GM18868 (cell line): ENCODE measurements at regions not wholly inside any gene's neighbourhood (a gene's known extent, or its start where the extent isn't known, plus 50 kb on each side); places are given as distances from the start of the nearest gene placed in this dataset.
"Not testable (repeated sequence)": the region's sequence is repeated elsewhere in the genome, so short reads cannot be mapped to it uniquely, and the experiment has no call there.

ENCODE experiments used
- ATAC-seq: cut with Tn5 transposase; IDR thresholded peaks from one replicate; pipeline ENCODE4 v1.9.1; 2021; ENCODE audit warnings: mild to moderate bottlenecking, moderate library complexity; ENCODE audit not compliant: unreplicated experiment

DNA sequence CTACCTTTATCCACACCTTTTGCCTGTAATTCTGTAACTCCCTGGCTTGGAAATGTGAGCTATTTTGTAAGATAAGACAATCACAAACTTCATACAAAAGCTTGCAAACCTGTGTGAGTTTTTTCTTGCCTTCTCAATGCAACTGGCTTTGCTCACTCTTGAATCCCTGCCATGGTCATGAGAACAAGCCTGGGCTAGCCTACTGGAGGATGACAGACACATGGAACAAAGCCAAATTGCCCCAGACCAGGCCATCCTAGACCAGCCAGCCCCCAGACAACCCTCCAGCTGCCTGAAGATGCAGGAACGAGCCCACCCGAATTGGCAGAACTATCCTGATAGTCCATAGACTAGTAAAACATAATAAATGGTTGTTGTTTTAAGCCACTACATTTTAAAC lies 466.6 kb upstream of the ERCC4 start:
- ATAC-seq: no peak

GRCh38 chr16:13453938-13454553 lies 465.9 kb upstream of the ERCC4 start:
- ATAC-seq: no peak

DNA sequence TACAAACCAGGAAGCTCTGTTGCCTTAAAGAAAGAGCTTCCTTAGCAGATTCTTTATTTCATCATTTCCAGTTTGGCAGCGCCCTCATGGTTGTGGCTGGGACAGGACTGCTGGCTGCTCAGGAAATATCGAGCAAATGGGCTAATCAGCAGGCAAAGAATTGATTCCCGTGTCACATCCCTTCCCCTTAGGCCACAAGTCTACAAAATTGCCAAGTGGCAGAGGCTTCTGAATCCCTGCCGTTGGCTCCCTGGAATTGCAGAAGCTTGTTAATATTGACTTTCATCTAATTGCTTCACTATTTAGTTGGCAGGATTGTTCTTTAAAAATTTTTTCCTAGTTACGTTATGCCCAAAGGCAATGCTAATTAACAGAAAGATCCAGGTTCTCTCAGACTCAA lies 456.3 kb upstream of the ERCC4 start:
- ATAC-seq: no peak

GRCh38 chr16:13471036-13471435 lies 448.9 kb upstream of the ERCC4 start:
- ATAC-seq: no peak

DNA sequence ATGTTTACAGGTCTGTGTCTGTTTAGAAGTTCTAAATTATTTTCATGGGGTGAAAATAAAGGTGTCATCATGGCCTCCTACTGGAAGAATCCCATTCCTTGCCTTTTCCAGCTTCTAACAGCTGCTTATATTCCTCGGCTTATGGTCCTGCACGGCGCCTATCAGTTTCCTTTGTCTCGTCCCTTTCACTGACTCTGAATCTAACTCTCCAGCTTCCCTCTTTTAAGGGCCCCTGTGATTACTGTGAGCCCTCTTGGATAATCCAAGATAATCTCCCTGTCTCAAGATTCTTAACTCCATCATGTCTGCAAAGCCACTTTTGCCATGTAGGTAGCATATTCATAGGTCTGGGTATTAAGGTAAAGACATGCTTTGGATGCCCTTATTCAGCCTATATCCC lies 441.0 kb upstream of the ERCC4 start:
- ATAC-seq: no peak

- ATAC-seq: no peak
Measured at GRCh38 chr16:13479549-13479948, 440.4 kb upstream of the ERCC4 start.

GRCh38 chr16:13480801-13481200 lies 439.2 kb upstream of the ERCC4 start:
- ATAC-seq: no peak

DNA sequence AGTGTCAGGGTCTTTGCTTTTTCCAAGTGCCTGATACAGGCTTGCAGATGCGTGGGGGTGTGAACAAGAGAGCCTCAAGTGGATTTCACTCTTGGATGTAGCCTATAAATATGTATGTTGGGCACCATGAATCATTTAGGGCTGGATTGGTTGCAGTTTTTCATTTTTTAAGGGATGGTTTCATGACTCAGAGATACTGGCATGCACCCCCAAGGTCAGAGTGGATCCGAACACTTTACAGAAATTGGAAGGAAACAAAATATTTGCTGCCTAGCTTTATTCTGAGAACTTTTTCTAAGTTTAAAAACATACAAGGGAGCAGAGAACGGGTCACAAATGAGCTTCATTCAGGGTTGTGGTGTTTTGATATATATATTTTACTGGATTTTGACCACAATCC lies 436.8 kb upstream of the ERCC4 start:
- ATAC-seq: no peak

GRCh38 chr16:13489416-13489815 lies 430.5 kb upstream of the ERCC4 start:
- ATAC-seq: not testable (repeated sequence)

DNA sequence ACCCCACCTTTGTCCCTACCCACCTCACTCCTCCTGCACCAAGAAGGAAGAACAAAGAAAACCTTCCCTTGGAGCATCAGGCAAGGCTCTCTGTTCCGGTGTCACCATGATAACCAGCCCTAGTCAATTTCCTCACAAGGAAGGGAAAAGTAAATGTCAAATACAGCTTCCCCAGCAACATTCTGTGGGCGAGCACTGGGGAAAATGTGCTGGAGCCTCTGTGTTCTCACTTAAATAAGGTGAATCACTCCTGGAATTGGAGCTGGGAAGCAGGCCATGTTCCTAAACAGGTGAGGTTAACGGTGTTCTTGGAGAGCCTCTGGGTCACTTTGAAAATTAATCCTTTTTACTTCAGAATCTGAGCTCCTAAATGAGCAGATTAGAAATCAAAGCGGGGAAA lies 427.9 kb upstream of the ERCC4 start:
- no peak for ATAC-seq

DNA sequence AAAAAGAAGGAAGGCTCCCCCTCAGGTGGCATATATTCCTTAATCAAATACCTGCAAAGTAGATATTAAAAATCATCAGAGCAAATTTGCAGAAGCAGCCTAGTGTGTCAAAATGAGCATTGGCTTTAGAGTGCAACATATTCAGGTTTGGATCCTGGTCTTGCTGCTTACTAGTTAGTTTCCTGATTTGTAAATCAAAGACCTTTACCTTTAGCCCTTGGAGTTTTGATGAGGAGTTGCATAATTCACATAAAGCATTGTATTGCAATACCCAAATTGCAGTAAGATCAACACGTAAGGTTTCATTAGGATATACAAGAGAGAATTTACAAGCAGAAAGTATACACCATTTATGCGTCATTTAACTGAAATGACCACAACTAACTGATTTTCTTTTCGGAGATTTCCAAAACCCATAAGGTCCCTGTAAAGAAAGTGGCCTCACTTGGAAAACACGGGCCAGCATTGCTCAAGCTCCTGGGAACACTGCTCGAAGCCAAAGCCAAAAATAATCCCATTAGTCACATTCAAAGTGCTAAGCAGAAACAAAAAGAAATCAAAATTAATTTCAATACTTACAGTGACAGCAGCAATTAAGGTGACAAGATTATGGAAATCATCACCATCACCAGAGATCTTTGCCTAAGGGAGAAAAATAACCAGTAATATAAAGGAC lies 415.9 kb upstream of the ERCC4 start:
- ATAC-seq: no peak

DNA sequence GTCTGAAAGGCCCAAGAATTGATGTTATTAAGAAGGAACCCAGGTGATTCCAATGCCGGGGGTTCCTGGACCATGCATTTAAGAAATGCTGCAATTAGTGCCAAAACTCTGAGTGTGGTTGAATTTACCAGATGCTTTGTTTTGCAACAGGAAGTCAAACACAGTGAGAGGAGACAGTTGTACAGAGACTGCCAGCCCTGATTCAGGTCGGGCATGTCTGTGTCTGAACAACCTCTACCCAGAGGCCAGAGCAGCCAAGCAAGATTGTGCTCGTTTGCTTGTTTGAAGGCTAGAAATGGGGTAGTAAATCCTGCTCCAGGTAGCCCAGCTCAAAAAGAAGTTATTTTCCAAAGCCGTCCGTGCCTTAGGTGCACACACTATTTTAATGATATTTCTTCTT lies 412.4 kb upstream of the ERCC4 start:
- no peak for ATAC-seq

- ATAC-seq: no peak
Measured at GRCh38 chr16:13510425-13511151, 409.4 kb upstream of the ERCC4 start.

DNA sequence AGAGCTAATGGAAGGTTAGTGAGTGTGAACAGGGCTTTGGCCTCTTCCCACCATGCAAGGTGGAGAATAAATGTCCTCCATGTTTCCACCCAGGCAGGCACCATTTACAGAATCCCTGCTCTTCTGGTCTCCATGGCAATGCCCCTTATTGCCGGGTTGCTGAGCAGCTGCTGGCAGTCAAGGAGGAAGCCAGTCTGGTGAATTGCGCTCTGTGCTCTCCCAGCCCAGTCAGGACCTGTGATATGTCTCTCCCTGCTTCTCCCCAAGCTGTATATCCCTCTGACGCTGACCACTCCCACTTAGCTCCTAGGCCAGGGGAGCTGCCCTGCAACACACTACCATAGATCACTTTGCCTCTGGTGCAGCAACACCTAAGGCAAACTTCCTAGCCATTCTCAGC lies 402.1 kb upstream of the ERCC4 start:
- no peak for ATAC-seq

DNA sequence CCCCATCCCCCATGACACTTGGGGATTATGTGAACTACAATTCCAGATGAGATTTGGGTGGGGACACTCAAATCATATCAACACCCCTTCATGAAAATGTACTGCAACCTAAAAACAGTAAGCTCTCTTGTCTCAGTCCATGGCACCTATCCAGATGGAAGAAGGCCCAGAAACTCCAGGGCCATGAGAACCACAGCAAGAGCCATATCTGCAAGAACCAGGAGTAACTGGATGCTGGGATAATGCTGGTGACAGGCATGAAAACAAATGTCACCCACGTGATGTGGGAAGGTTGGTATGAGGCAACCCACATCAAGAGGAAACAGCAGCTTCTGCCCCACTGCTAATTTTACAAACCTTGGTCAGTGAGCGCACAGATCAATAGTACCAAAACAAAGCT lies 400.1 kb upstream of the ERCC4 start:
- ATAC-seq: no peak

- ATAC-seq: no peak
Measured at GRCh38 chr16:13521356-13521755, 398.6 kb upstream of the ERCC4 start.

DNA sequence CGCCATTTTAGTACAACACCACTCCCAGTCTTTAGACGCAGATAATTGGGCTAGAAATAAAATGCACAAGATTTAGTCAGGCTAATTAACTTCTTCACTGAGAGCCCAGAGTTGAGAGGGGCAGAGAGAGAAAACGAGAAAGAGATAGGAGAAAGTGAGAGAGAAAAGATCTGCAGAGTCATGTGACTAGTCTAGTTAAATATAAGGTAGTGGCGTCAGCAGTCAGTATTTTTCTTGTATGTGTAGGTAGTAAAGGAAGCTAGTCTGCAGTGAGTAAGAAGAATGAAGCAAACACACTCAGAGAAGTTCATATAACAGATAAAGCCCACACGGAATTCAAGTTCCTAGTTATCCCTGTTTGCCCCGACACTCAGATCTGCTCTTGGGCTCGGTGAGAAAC lies 392.6 kb upstream of the ERCC4 start:
- ATAC-seq: no peak

DNA sequence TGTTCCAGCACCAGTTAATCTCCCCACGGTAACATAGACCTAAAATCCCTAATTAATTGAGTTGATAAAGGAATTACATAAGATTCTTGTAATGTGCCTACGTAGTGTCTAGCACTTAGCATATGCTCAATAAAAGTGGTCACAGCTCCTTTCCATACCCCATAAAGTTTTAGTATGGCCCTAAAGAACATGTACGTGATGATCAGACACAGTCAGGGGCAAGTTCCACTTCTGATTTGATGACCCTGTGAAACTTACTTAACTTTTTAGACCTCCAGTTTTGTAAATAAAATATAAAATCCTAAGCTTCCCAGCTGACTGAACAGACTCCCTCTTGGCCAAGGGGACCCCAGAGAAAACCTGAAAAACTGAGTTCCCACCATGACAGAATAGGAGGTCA lies 391.3 kb upstream of the ERCC4 start:
- no peak for ATAC-seq

DNA sequence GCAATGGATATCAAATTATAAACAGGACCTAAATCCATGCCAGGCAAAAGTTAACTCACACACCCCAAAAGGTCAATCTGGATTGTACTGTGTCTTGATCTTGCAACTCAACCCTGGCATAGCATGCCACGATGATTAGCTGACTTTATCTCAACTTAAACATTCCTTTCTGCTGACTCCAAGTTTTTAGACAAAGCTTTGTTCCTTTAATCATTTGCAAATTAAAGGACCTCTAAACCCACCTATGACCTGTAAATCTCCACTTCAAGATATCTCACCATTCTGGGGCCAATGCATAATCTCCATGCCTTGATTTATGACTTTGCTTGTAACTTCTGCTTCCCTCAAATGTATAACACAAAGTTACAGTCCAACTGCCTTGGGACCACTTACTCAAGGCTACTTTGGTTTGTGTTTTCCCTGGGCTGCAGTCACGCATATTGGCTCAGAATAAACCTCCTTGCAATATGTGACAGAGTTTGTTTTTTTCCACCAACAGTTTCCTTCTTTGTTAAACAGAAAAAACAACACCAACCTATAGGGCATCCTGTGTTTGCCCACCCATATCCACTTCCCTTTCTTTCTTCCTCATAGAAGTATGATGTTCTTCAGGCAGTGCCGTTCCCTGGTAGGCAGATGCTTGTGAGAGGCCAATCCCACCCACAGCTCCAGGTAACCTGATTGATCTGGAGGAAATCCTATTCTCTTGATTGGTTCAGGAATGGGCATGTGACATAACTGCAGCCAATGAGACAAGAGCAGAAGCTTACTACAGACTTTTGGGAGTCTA lies 390.6 kb upstream of the ERCC4 start:
- no peak for ATAC-seq

DNA sequence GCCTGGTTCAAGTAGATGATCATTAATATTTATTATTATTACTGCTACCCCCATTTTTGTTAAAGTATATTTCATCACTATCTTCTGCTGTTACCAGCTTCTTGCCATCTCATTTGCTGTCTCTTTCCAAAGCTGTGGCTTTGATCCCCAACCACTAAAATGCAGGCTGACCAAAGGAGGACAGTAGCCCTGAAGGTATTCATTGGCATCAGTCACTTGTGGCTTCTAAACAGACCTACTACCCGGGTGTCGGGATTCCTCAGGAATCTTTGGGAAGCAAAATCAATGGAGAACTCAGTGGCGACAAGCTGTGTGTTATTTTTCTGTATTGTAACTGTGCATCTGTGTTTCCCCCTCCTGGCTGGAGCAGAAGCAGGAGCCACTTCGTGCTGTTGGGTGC lies 379.2 kb upstream of the ERCC4 start:
- no peak for ATAC-seq

- no peak for ATAC-seq
Measured at GRCh38 chr16:13542284-13542683, 377.7 kb upstream of the ERCC4 start.

DNA sequence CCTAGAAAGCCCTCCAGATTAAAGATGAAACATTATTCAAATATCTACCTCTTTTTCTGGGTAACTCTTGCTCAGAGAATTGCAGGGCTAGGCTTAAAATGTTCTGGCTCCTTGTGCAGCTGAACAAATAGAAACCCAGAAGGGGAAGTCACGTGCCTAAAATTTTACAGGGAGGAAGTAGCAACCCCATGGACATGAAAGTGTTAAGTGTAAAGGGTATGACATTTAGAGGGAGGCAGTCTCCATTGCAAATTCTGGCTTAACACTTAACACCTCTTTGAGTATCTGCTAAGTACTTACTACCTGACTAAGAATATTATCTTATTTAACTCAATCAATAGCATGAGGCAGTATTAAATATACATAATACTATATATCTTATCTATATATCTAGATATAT lies 376.1 kb upstream of the ERCC4 start:
- no peak for ATAC-seq
